Neural cell (in vitro differentiated cells): ENCODE measurements at regions not wholly inside any gene's neighbourhood (a gene's known extent, or its start where the extent isn't known, plus 50 kb on each side); places are given as distances from the start of the nearest gene placed in this dataset.

ENCODE experiments used
- H2AFZ ChIP-seq: fragments of 200-600, 300-800 bp; sonication (generic), shearing (Covaris generic); 2 replicates; pipeline ENCODE4 v1.6.0; 2014; ENCODE audit warnings: low read depth, mild to moderate bottlenecking, antibody characterized with exemption, low read length, moderate library complexity
- H3F3A ChIP-seq: fragments of 200-600 bp; shearing (Covaris generic); 2 replicates; pipeline ENCODE4 v1.6.1; 2016; ENCODE audit warnings: mild to moderate bottlenecking, moderate library complexity, mixed read lengths, antibody characterized with exemption, low read length; ENCODE audit not compliant: insufficient read depth, poor library complexity, severe bottlenecking
- H3K27ac ChIP-seq: fragments of 200-600, 300-800 bp; sonication (generic), shearing (Covaris generic); 2 replicates; pipeline ENCODE4 v1.5.1; 2014; ENCODE audit warnings: mild to moderate bottlenecking, low read length, moderate library complexity
- H3K27me3 ChIP-seq: fragments of 300-800, 200-600 bp; sonication (generic), shearing (Covaris generic); 2 replicates; pipeline ENCODE4 v1.6.0; 2014; ENCODE audit warnings: mild to moderate bottlenecking, low read depth, low read length, moderate library complexity; ENCODE audit not compliant: insufficient read depth
- H3K36me3 ChIP-seq: fragments of 300-800, 200-600 bp; sonication (generic), shearing (Covaris generic); 2 replicates; pipeline ENCODE4 v1.5.1; 2014; ENCODE audit warnings: mild to moderate bottlenecking, antibody characterized with exemption, low read length, moderate library complexity; ENCODE audit not compliant: insufficient read depth
- H3K4me2 ChIP-seq: fragments of 300-800, 200-600 bp; sonication (generic), shearing (Covaris generic); 2 replicates; pipeline ENCODE4 v1.6.0; 2014; ENCODE audit warnings: mild to moderate bottlenecking, low read length
- H3K4me3 ChIP-seq: fragments of 300-800, 200-600 bp; sonication (generic), shearing (Covaris generic); 2 replicates; pipeline ENCODE4 v1.5.1; 2014; ENCODE audit warnings: mild to moderate bottlenecking, low read length, moderate library complexity
- H3K79me2 ChIP-seq: fragments of 200-600 bp; shearing (Covaris generic); replicated peaks from 2 replicates; pipeline ENCODE4 v1.6.0; 2014; ENCODE audit warnings: mild to moderate bottlenecking, low read length, moderate library complexity; ENCODE audit not compliant: insufficient read depth
- H3K9ac ChIP-seq: fragments of 300-800, 200-600 bp; sonication (generic), shearing (Covaris generic); 2 replicates; pipeline ENCODE4 v1.6.1; 2016; ENCODE audit warnings: mild to moderate bottlenecking, low read length, mixed read lengths
- H3K9me2 ChIP-seq: fragments of 200-600 bp; shearing (Covaris generic); 2 replicates; pipeline ENCODE4 v1.6.1; 2016; ENCODE audit warnings: mild to moderate bottlenecking, low read length, mixed read lengths; ENCODE audit not compliant: insufficient read depth
- H3K9me3 ChIP-seq: fragments of 200-600, 300-800 bp; sonication (generic), shearing (Covaris generic); 2 replicates; pipeline ENCODE4 v1.6.1; 2016; ENCODE audit warnings: mild to moderate bottlenecking, mixed run types, low read length, moderate library complexity, mixed read lengths
- H4K20me1 ChIP-seq: fragments of 200-600 bp; shearing (Covaris generic); 2 replicates; pipeline ENCODE4 v1.6.1; 2016; ENCODE audit warnings: mild to moderate bottlenecking, mixed run types; ENCODE audit not compliant: insufficient read depth
- CTCF ChIP-seq: fragments of 450-650 bp; IDR thresholded peaks from 2 replicates; pipeline ENCODE4 v1.5.1; 2014; ENCODE audit warnings: antibody characterized with exemption, mild to moderate bottlenecking, moderate library complexity; ENCODE audit not compliant: poor library complexity, severe bottlenecking
- EP300 ChIP-seq: fragments of 450-650 bp; conservative IDR thresholded peaks from 2 replicates; pipeline ENCODE4 v1.6.1; 2014; ENCODE audit warnings: antibody characterized with exemption, mild to moderate bottlenecking, moderate library complexity; ENCODE audit not compliant: poor library complexity, severe bottlenecking
- EZH2 ChIP-seq: fragments of 200-600, 300-800 bp; shearing (Covaris generic), sonication (generic); IDR thresholded peaks from 2 replicates; pipeline ENCODE4 v1.6.1; 2014; ENCODE audit warnings: antibody characterized with exemption, low read length, borderline replicate concordance, mild to moderate bottlenecking; ENCODE audit not compliant: insufficient read depth, poor library complexity, severe bottlenecking
- MXI1 ChIP-seq: fragments of 450-650 bp; conservative IDR thresholded peaks from 2 replicates; pipeline ENCODE4 v1.6.1; 2014; ENCODE audit warnings: antibody characterized with exemption, mild to moderate bottlenecking; ENCODE audit not compliant: poor library complexity, severe bottlenecking
- POLR2AphosphoS5 ChIP-seq: IDR thresholded peaks from 2 replicates; pipeline ENCODE4 v1.6.1; 2012
- RAD21 ChIP-seq: fragments of 450-650 bp; conservative IDR thresholded peaks from 2 replicates; pipeline ENCODE4 v1.6.1; 2014; ENCODE audit warnings: antibody characterized with exemption, mild to moderate bottlenecking, moderate library complexity
- REST ChIP-seq: IDR thresholded peaks from 2 replicates; pipeline ENCODE4 v1.6.1; 2012; ENCODE audit warnings: borderline replicate concordance
- SMC3 ChIP-seq: fragments of 450-650 bp; conservative IDR thresholded peaks from 2 replicates; pipeline ENCODE4 v1.6.1; 2014; ENCODE audit warnings: antibody characterized with exemption, mild to moderate bottlenecking, moderate library complexity; ENCODE audit not compliant: poor library complexity
- TAF1 ChIP-seq: IDR thresholded peaks from 2 replicates; pipeline ENCODE4 v1.6.1; 2012; ENCODE audit warnings: low read depth

GRCh38 chr4:104099141-104099540 is 379.4 kb upstream of the TACR3 start:
- no peaks in the 10 kb centered on the region for H3K36me3 ChIP-seq
- TF ChIP-seq RAD21 (no peak), POLR2AphosphoS5 (no peak), CTCF (no peak), TAF1 (no peak), EZH2 (no peak), MXI1 (no peak), SMC3 (no peak), EP300 (no peak), REST (no peak)
- no peak overlapping the region for H3K9ac ChIP-seq
- H3K4me2 ChIP-seq: no peak overlapping the region
- no peaks in the 10 kb centered on the region for H3K9me3 ChIP-seq
- H3K27me3 ChIP-seq: no peaks in the 10 kb centered on the region
- H3K79me2 ChIP-seq: no peaks in the 10 kb centered on the region
- H3F3A ChIP-seq: no peaks in the 10 kb centered on the region
- no peak overlapping the region for H3K4me3 ChIP-seq
- no peak overlapping the region for H3K27ac ChIP-seq
- H3K9me2 ChIP-seq: no peaks in the 10 kb centered on the region
- H2AFZ ChIP-seq: no peak overlapping the region
- H4K20me1 ChIP-seq: no peaks in the 10 kb centered on the region

GRCh38 chr4:104093247-104093646 is 373.5 kb upstream of the TACR3 start:
- Histone ChIP-seq H3F3A (no peaks in the 10 kb centered on the region), H3K9me2 (no peaks in the 10 kb centered on the region), H3K4me2 (no peak overlapping the region), H3K36me3 (no peaks in the 10 kb centered on the region), H3K9me3 (no peaks in the 10 kb centered on the region), H3K9ac (no peak overlapping the region), H3K4me3 (no peak overlapping the region), H3K27me3 (no peaks in the 10 kb centered on the region), H3K79me2 (no peaks in the 10 kb centered on the region), H3K27ac (no peak overlapping the region), H2AFZ (no peak overlapping the region), H4K20me1 (no peaks in the 10 kb centered on the region)
- TF ChIP-seq REST: no peak
- no peak for TF ChIP-seq EZH2
- no peak for TF ChIP-seq RAD21
- no peak for TF ChIP-seq MXI1
- no peak for TF ChIP-seq CTCF
- TF ChIP-seq POLR2AphosphoS5: no peak
- TF ChIP-seq TAF1: no peak
- TF ChIP-seq EP300: no peak
